AG09309 (cell line): ENCODE measurements at regions not wholly inside any gene's neighbourhood (a gene's known extent, or its start where the extent isn't known, plus 50 kb on each side); places are given as distances from the start of the nearest gene placed in this dataset.

Source experiments
- DNase-seq: peaks from one replicate; pipeline ENCODE4 v3.0.0-alpha.2; 2010; ENCODE audit warnings: low read depth
- H3K4me3 ChIP-seq: 2 replicates; pipeline ENCODE4 v1.5.1; 2011; ENCODE audit warnings: mild to moderate bottlenecking, low read depth, low read length, moderate library complexity; ENCODE audit not compliant: control insufficient read depth
- TF ChIP-seq, protein P1 (sequence below): IDR thresholded peaks from 2 replicates; pipeline ENCODE4 v1.5.1; 2011; ENCODE audit warnings: mild to moderate bottlenecking, low read depth, low read length, inconsistent platforms; ENCODE audit not compliant: insufficient read depth, control insufficient read depth; ENCODE audit errors: missing control alignments

GRCh38 chr6:20319520-20320357, 81.9 kb upstream of the E2F3 start:
- TF ChIP-seq, protein P1, sequence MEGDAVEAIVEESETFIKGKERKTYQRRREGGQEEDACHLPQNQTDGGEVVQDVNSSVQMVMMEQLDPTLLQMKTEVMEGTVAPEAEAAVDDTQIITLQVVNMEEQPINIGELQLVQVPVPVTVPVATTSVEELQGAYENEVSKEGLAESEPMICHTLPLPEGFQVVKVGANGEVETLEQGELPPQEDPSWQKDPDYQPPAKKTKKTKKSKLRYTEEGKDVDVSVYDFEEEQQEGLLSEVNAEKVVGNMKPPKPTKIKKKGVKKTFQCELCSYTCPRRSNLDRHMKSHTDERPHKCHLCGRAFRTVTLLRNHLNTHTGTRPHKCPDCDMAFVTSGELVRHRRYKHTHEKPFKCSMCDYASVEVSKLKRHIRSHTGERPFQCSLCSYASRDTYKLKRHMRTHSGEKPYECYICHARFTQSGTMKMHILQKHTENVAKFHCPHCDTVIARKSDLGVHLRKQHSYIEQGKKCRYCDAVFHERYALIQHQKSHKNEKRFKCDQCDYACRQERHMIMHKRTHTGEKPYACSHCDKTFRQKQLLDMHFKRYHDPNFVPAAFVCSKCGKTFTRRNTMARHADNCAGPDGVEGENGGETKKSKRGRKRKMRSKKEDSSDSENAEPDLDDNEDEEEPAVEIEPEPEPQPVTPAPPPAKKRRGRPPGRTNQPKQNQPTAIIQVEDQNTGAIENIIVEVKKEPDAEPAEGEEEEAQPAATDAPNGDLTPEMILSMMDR: no peak
- H3K4me3 ChIP-seq: no peak overlapping the region
- DNase-seq: no peak

- H3K4me3 ChIP-seq: no peak overlapping the region
- TF ChIP-seq, protein P1: no peak
- no peak for DNase-seq
Measured at GRCh38 chr6:20325641-20326421, 75.8 kb upstream of the E2F3 start.

GRCh38 chr6:20326422-20326728, 75.3 kb upstream of the E2F3 start:
- no peak overlapping the region for H3K4me3 ChIP-seq
- TF ChIP-seq, protein P1: no peak
- no peak for DNase-seq

DNA sequence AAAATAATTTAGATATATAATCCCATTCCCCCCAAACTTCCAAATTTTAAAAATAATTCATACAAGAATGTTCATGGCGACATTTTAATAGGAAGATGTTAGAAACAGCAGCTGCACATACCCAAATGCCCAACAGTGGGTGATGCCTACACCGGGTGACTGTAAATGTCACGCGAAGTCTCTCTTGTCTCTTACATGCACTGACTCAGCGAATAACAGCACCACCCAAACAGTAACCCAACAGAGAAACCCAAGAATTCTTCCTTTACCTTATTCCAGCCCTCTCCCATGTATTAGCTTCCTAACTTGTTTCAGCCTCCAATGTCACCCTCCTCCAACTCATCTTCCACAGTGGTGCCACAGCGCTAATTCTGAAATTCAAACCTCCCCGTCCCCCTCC, 74.5 kb upstream of the E2F3 start:
- no peak for DNase-seq
- TF ChIP-seq, protein P1: no peak
- no peak overlapping the region for H3K4me3 ChIP-seq

DNA sequence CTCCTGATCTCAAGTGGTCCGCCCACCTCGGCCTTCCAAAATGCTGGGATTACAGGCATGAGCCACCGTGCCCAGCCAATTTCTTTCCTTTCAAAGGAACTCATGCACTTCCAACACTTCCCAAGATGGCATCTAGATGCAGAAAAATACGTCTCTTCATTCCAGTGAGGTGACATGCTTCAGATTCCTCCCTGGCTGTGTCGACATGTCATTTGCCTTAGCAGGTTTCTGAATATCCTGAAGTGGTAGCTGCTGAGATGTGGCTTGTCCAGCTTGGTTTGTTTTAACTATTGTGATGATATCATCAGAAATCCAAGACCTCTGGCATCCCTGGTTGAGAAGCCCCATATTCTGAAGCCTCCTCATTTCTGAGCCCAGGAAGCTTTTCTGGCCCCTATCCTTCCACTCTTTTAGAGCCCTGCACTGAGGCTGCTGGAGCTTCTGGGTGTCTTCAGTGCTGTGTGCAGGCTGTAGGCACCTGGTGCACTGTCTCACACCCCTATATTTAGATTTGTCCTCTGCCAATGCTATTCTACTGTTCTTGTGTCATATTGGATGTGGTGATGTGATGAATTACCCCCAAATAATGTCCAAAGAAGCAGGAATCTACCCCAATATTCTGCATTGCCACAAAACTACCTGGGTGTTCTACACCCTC, 73.3 kb upstream of the E2F3 start:
- TF ChIP-seq, protein P1: no peak
- DNase-seq: no peak
- H3K4me3 ChIP-seq: no peak overlapping the region

DNA sequence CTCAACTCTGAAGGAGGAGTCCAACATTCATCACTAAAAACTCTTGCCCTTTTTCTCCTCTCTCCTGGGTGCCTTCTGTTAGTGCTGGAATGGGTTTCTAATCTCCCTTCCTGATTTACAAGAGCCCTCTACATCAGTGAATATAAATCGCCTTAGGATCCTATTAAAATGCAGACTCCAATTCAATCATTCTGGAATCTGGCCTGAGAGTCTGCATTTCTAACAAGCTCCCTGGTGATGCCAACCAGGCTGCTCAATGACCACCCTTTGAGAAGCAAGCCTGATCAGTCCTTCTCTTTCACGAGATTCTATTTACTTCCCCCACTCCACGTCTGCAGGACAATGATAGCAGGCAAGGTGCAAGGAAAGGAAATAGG, 72.8 kb upstream of the E2F3 start:
- DNase-seq: no peak
- no peak overlapping the region for H3K4me3 ChIP-seq
- TF ChIP-seq, protein P1: no peak
